Activated T-cell treated with anti-CD3 and anti-CD28 coated beads, Interleukin-2, amount 50 U/mL, for 4 hours (primary cell): ENCODE measurements at regions not wholly inside any gene's neighbourhood (a gene's known extent, or its start where the extent isn't known, plus 50 kb on each side); places are given as distances from the start of the nearest gene placed in this dataset.

Experiments
- ATAC-seq, 2 donors: fragments of 200-7000 bp; cut with Tn5 transposase; one replicate each; pipeline ENCODE4 v1.10.0; 2021
- DNase-seq: peaks from one replicate; pipeline ENCODE4 v3.0.0-alpha.2; 2020
- H3K27me3 Mint-ChIP-seq: one replicate; pipeline ENCODE4 v1.8.0; 2021; ENCODE audit warnings: low read depth, mixed read lengths
- H3K36me3 Mint-ChIP-seq: one replicate; pipeline ENCODE4 v1.8.0; 2022; ENCODE audit warnings: mixed read lengths; ENCODE audit not compliant: insufficient read depth
- H3K4me1 Mint-ChIP-seq: one replicate; pipeline ENCODE4 v1.8.0; 2021; ENCODE audit warnings: low read depth, mixed read lengths
- H3K4me3 Mint-ChIP-seq: one replicate; pipeline ENCODE4 v1.8.0; 2021; ENCODE audit warnings: mild to moderate bottlenecking, moderate library complexity, mixed read lengths
- H3K9me3 Mint-ChIP-seq: one replicate; pipeline ENCODE4 v1.8.0; 2021; ENCODE audit warnings: mixed read lengths

GRCh38 chr18:73918816-73919215 is 228.8 kb downstream of the FBXO15 start:
- Mint-ChIP-seq H3K4me3 (no peak overlapping the region), H3K9me3 (no peaks in the 10 kb centered on the region), H3K36me3 (no peaks in the 10 kb centered on the region), H3K27me3 (peaks cover 6% of the 10 kb centered on the region), H3K4me1 (no peaks in the 10 kb centered on the region)
- DNase-seq: no peak
- no peak for ATAC-seq

GRCh38 chr18:73917046-73917445 is 230.6 kb downstream of the FBXO15 start:
- Mint-ChIP-seq H3K9me3 (no peaks in the 10 kb centered on the region), H3K4me1 (no peaks in the 10 kb centered on the region), H3K36me3 (no peaks in the 10 kb centered on the region), H3K27me3 (peaks cover 3% of the 10 kb centered on the region), H3K4me3 (no peak overlapping the region)
- ATAC-seq (no peak), DNase-seq (no peak)

- no peaks in the 10 kb centered on the region for H3K36me3 Mint-ChIP-seq
- peaks cover 1% of the 10 kb centered on the region for H3K27me3 Mint-ChIP-seq
- no peak for ATAC-seq
- no peak for DNase-seq
- H3K4me1 Mint-ChIP-seq: no peaks in the 10 kb centered on the region
- no peaks in the 10 kb centered on the region for H3K9me3 Mint-ChIP-seq
- no peak overlapping the region for H3K4me3 Mint-ChIP-seq
These were observed 234.1 kb downstream of the FBXO15 start for GRCh38 chr18:73913505-73913904.

- Mint-ChIP-seq H3K4me1 (no peaks in the 10 kb centered on the region), H3K4me3 (no peak overlapping the region), H3K9me3 (no peaks in the 10 kb centered on the region), H3K27me3 (peaks cover 9% of the 10 kb centered on the region), H3K36me3 (no peaks in the 10 kb centered on the region)
- no peak for DNase-seq
- no peak for ATAC-seq
These were observed 239.3 kb downstream of the FBXO15 start for GRCh38 chr18:73908323-73908722.

- no peak for ATAC-seq
- Mint-ChIP-seq H3K4me1 (no peaks in the 10 kb centered on the region), H3K36me3 (no peaks in the 10 kb centered on the region), H3K27me3 (peaks cover 5% of the 10 kb centered on the region), H3K9me3 (no peaks in the 10 kb centered on the region), H3K4me3 (no peak overlapping the region)
- DNase-seq: no peak
These were observed 246.1 kb downstream of the FBXO15 start for GRCh38 chr18:73901566-73901965.

- DNase-seq: no peak
- H3K27me3 Mint-ChIP-seq: peaks cover under 1% of the 10 kb centered on the region
- H3K4me3 Mint-ChIP-seq: no peak overlapping the region
- no peak for ATAC-seq
- no peaks in the 10 kb centered on the region for H3K9me3 Mint-ChIP-seq
- no peaks in the 10 kb centered on the region for H3K36me3 Mint-ChIP-seq
- H3K4me1 Mint-ChIP-seq: no peaks in the 10 kb centered on the region
These were observed 246.5 kb downstream of the FBXO15 start for GRCh38 chr18:73901151-73901550.

GRCh38 chr18:73900106-73900835 is 247.4 kb downstream of the FBXO15 start:
- Mint-ChIP-seq H3K4me1 (no peaks in the 10 kb centered on the region), H3K9me3 (no peaks in the 10 kb centered on the region), H3K27me3 (no peaks in the 10 kb centered on the region), H3K4me3 (no peak overlapping the region), H3K36me3 (no peaks in the 10 kb centered on the region)
- no peak for ATAC-seq
- DNase-seq: no peak

GRCh38 chr18:73897517-73897916 is 250.1 kb downstream of the FBXO15 start:
- ATAC-seq: no peak
- Mint-ChIP-seq H3K27me3 (no peaks in the 10 kb centered on the region), H3K4me1 (no peaks in the 10 kb centered on the region), H3K4me3 (no peak overlapping the region), H3K9me3 (no peaks in the 10 kb centered on the region), H3K36me3 (no peaks in the 10 kb centered on the region)
- no peak for DNase-seq

- Mint-ChIP-seq H3K36me3 (no peaks in the 10 kb centered on the region), H3K4me1 (no peaks in the 10 kb centered on the region), H3K27me3 (no peaks in the 10 kb centered on the region), H3K4me3 (no peak overlapping the region), H3K9me3 (no peaks in the 10 kb centered on the region)
- DNase-seq (no peak), ATAC-seq (no peak)
These were observed 250.9 kb downstream of the FBXO15 start for GRCh38 chr18:73896685-73897084.

- Mint-ChIP-seq H3K36me3 (no peaks in the 10 kb centered on the region), H3K27me3 (no peaks in the 10 kb centered on the region), H3K4me1 (no peaks in the 10 kb centered on the region), H3K9me3 (no peaks in the 10 kb centered on the region), H3K4me3 (no peak overlapping the region)
- DNase-seq: no peak
- ATAC-seq: no peak
These were observed 251.9 kb downstream of the FBXO15 start for GRCh38 chr18:73895701-73896100.

GRCh38 chr18:73893880-73894279 is 253.8 kb downstream of the FBXO15 start:
- Mint-ChIP-seq H3K27me3 (no peaks in the 10 kb centered on the region), H3K4me3 (no peak overlapping the region), H3K9me3 (no peaks in the 10 kb centered on the region), H3K36me3 (no peaks in the 10 kb centered on the region), H3K4me1 (no peaks in the 10 kb centered on the region)
- ATAC-seq (peak in 1 of 2 donors; percentile 32), DNase-seq (no peak)

- no peak overlapping the region for H3K4me3 Mint-ChIP-seq
- no peaks in the 10 kb centered on the region for H3K36me3 Mint-ChIP-seq
- no peak for DNase-seq
- ATAC-seq: no peak
- H3K4me1 Mint-ChIP-seq: no peaks in the 10 kb centered on the region
- no peaks in the 10 kb centered on the region for H3K9me3 Mint-ChIP-seq
- H3K27me3 Mint-ChIP-seq: no peaks in the 10 kb centered on the region
These were observed 255.8 kb downstream of the FBXO15 start for GRCh38 chr18:73891572-73892421.

- Mint-ChIP-seq H3K4me3 (no peak overlapping the region), H3K27me3 (no peaks in the 10 kb centered on the region), H3K9me3 (no peaks in the 10 kb centered on the region), H3K4me1 (no peaks in the 10 kb centered on the region), H3K36me3 (no peaks in the 10 kb centered on the region)
- ATAC-seq (no peak), DNase-seq (no peak)
These were observed 259.1 kb downstream of the FBXO15 start for GRCh38 chr18:73888565-73888964.

- H3K4me1 Mint-ChIP-seq: no peaks in the 10 kb centered on the region
- DNase-seq (no peak), ATAC-seq (no peak)
- no peaks in the 10 kb centered on the region for H3K36me3 Mint-ChIP-seq
- H3K4me3 Mint-ChIP-seq: no peak overlapping the region
- H3K9me3 Mint-ChIP-seq: no peaks in the 10 kb centered on the region
- H3K27me3 Mint-ChIP-seq: no peaks in the 10 kb centered on the region
These were observed 259.8 kb downstream of the FBXO15 start for GRCh38 chr18:73887801-73888200.

- no peak overlapping the region for H3K4me3 Mint-ChIP-seq
- DNase-seq: no peak
- H3K4me1 Mint-ChIP-seq: no peaks in the 10 kb centered on the region
- H3K27me3 Mint-ChIP-seq: no peaks in the 10 kb centered on the region
- H3K36me3 Mint-ChIP-seq: no peaks in the 10 kb centered on the region
- no peaks in the 10 kb centered on the region for H3K9me3 Mint-ChIP-seq
- ATAC-seq: no peak
These were observed 262.8 kb downstream of the FBXO15 start for GRCh38 chr18:73884868-73885267.
